LNCaP clone FGC (cell line): ENCODE measurements at regions not wholly inside any gene's neighbourhood (a gene's known extent, or its start where the extent isn't known, plus 50 kb on each side); places are given as distances from the start of the nearest gene placed in this dataset.

Experiments
- DNase-seq: peaks from one replicate; pipeline ENCODE4 v3.0.0-alpha.2; 2011; ENCODE audit warnings: low read depth
- H3K4me3 ChIP-seq: 2 replicates; pipeline ENCODE4 v1.5.1; 2011; ENCODE audit warnings: mild to moderate bottlenecking, low read depth, low read length, control low read depth
- CTCF ChIP-seq: IDR thresholded peaks from 2 replicates; pipeline ENCODE4 v1.5.1; 2012; ENCODE audit warnings: mild to moderate bottlenecking; ENCODE audit not compliant: control insufficient read depth, insufficient read depth; ENCODE audit errors: extremely low read depth

- no peak overlapping the region for H3K4me3 ChIP-seq
- no peak for DNase-seq
- no peak for TF ChIP-seq CTCF
These were observed 238.9 kb upstream of the PRMT6 start for GRCh38 chr1:106817575-106817974.

GRCh38 chr1:106831511-106831910, 225.0 kb upstream of the PRMT6 start:
- DNase-seq = peak; percentile 33
- H3K4me3 ChIP-seq = no peak overlapping the region
- no peak for TF ChIP-seq CTCF

GRCh38 chr1:106836708-106837107, 219.8 kb upstream of the PRMT6 start:
- no peak overlapping the region for H3K4me3 ChIP-seq
- DNase-seq = no peak
- TF ChIP-seq CTCF = no peak

- no peak overlapping the region for H3K4me3 ChIP-seq
- DNase-seq = no peak
- no peak for TF ChIP-seq CTCF
These were observed 213.0 kb upstream of the PRMT6 start for GRCh38 chr1:106843518-106843917.

- no peak overlapping the region for H3K4me3 ChIP-seq
- no peak for TF ChIP-seq CTCF
- no peak for DNase-seq
These were observed 209.8 kb upstream of the PRMT6 start for GRCh38 chr1:106846656-106847055.

- no peak for DNase-seq
- H3K4me3 ChIP-seq = no peak overlapping the region
- no peak for TF ChIP-seq CTCF
These were observed 195.4 kb upstream of the PRMT6 start for GRCh38 chr1:106861110-106861509.

GRCh38 chr1:106868828-106869227, 187.6 kb upstream of the PRMT6 start:
- no peak overlapping the region for H3K4me3 ChIP-seq
- DNase-seq = no peak
- no peak for TF ChIP-seq CTCF
